GM19328 (cell line): ENCODE measurements at regions not wholly inside any gene's neighbourhood (a gene's known extent, or its start where the extent isn't known, plus 50 kb on each side); places are given as distances from the start of the nearest gene placed in this dataset.
"Not testable (repeated sequence)": the region's sequence is repeated elsewhere in the genome, so short reads cannot be mapped to it uniquely, and the experiment has no call there.

Experiments used
- ATAC-seq: cut with Tn5 transposase; IDR thresholded peaks from one replicate; pipeline ENCODE4 v1.9.1; 2021; ENCODE audit warnings: mild to moderate bottlenecking, moderate library complexity; ENCODE audit not compliant: unreplicated experiment

DNA sequence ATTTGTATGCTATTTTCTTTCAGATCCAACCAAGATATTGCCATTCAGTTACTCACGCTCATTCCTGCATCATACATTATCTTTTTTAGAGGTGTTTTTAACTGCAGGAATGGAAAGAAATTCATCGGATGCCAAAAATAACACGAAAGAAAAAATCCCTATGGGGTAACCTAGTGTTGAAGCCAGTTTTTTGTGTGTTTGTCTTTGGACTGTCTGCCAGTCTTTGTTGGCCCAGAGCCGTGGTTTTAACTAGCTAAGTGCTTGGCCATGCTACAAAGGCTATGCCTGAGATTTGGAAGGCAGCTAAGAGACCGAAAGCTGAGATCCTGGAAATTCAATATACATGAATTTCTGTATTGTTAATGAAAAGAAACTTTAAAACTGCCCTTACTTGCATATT is 309.8 kb upstream of the CNTN5 start:
- no peak for ATAC-seq

DNA sequence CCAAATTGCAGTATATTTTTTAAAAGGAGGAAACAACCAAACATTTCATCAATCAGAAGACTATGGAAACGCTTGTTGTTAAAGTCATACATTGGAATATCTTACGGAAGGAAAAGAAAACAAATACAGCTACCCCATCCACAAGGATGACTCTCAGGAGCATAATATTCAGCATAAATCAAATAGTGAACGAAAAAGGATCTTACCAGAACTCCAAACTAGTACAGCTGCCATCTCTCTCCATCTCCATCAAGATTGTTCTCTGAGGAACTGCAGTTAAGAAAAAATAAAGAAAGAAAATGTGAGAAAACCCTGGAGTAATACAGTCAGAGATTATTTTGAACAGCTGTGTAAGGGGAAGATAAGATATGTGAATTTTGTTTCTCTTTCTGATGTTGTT is 299.8 kb upstream of the CNTN5 start:
- no peak for ATAC-seq

DNA sequence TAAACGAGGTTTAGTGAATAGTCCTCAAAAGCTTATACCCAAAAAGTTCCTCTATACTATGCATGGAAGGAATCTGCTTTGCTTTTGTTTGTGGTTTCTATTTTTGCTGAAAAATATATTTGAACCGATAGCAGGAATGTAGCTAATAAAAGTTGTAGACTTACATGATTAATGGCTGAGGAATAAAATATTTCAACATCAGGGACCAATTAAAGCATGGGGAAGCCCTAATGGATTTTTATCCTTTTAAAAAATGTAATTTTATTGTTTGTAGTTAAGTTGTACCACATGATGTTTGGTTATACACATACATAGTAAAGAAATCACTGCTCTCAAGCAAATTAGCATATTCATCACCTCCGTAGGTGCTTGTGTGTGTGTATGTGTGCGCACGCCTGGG is 295.3 kb upstream of the CNTN5 start:
- no peak for ATAC-seq

DNA sequence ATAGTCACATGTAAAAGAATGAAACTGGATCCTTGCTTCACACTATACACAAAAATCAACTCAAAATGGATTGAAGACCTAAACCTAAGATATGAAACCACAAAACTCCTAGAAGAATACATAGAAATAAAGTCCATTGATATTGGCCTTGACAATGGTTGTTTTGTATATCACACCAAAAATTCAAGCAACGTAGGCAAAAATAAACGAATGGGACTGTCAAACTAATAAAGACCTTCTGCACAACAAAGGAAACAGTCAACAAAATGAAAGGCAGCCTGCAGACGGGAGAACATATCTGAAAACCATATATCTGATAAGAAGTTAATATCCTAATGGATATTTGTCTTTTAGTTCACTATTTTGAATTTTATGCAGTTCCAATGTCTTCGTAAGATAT is 292.3 kb upstream of the CNTN5 start:
- no peak for ATAC-seq

DNA sequence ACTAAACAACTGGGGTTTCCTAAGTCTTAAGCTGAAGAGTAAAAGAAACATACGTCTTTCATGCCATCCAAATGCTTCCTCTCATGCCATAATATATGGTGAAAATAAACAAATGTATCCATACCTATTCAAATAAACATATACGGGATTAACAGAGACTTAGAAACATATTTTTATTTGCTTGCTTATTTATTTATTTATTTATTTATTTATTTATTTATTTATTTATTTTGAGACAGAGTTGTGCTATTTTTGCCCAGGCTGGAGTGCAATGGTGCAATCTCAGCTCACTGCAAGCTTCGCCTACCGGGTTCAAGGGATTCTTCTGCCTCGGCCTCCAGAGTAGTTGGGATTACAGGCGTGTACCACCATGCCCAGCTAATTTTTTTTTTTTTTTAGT is 291.6 kb upstream of the CNTN5 start:
- no peak for ATAC-seq

DNA sequence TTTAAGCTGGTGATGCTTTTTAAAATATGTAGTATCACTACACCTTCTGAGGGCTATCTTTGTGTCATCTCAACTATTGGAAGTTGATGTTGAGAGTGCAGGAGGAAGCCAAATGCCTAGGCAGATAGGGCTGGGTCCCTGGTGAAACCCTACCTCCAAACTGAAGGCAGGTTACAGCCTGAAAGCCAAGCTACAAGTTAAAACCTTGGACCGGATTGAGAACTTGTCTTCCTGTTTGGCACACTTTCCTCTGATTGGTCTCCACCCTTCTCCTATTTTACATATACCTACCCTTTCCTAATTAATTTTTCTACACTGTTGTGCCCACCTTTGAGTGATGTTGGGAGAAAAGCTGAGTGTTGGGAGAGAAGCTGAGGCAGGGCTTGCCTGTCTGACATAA is 287.8 kb upstream of the CNTN5 start:
- no peak for ATAC-seq

DNA sequence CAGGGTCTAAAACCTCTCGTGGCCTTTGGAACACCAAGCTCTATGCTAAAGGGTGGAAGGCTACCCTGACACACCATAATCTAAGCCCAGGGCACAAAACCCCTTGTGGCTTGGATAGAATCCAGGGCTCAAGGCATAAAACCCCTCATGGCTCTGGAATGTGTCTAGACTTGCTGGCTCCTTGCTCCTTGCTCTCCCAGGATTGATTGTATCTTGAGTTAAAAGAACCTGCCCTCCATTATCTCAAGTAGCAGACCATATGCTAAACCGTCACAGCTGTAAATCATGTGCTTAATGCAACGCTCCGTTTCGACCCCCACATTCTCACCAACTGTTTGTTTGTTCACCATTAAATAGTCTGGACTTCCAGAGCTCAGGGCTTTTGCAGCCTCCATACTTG is 287.4 kb upstream of the CNTN5 start:
- not testable (repeated sequence) for ATAC-seq

DNA sequence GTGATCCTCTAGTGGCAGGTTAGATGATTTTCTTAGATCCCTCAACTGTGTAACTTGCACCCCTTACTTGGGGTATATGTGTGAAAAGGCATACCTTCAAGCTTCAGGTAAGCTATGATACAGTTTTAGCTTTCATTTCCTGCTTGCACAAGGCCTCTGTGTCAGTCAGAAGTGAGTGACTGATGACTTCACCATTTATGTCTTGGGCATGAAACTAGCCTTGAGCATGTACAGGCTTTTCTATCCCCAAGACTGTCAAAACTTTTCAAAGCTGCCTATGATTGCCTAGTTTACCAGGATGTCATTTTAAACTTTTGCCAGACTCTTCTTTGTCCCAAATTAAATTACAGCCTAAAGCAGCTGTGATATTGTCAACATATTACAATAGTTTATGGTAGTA is 286.1 kb upstream of the CNTN5 start:
- ATAC-seq = no peak

DNA sequence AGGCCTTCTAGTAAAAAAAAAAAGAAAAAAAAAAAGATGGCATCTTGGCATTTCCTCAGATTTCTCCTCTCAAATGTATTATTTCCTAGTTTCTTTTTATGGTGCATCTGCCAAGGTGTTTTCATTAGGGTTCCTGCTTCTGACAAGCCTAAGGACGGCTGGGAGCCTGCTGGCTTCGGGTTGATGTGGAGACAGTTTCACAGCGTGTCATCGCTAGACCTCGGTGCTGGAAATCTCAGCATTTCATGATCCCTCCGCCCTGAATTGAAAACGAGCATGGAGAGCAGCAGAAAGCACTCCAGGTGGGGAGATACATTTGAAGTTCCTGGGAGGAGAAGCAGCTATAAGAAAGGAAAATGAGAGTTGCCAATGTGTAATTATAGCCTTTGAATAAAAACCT is 283.9 kb upstream of the CNTN5 start:
- ATAC-seq = no peak

DNA sequence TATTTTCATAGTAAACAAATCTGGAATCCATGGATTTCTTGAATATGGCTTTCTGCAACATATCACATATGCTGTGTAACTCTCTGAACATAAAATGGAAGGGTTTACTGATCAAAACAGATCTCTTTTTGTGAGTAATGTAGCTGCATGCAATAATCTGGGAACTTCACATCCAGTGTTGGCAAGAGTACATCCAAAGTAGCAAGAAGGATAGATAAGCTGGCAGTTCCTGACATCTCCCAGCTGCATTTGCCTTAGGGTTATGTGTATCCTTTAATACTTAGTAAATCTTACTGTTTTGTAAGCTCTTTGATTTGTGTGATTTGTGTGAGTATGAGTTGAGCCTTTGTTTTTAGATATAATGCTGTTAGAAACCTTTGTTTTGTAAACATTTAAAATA is 280.4 kb upstream of the CNTN5 start:
- ATAC-seq = no peak

DNA sequence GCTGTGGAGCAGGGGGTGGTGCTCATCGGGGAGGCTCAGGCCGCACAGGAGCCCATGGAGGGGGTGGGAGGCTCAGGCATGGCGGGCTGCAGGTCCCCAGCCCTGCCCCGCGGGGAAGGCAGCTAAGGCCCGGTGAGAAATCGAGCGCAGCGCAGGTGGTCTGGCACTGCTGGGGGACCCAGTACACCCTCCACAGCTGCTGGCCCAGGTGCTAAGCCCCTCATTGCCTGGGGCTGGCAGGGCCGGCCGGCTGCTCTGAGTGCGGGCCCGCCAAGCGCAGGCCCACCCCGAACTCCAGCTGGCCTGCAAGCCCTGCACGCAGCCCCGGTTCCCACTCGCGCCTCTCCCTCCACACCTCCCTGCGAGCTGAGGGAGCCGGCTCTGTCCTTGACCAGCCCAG is 257.3 kb upstream of the CNTN5 start:
- ATAC-seq = not testable (repeated sequence)

DNA sequence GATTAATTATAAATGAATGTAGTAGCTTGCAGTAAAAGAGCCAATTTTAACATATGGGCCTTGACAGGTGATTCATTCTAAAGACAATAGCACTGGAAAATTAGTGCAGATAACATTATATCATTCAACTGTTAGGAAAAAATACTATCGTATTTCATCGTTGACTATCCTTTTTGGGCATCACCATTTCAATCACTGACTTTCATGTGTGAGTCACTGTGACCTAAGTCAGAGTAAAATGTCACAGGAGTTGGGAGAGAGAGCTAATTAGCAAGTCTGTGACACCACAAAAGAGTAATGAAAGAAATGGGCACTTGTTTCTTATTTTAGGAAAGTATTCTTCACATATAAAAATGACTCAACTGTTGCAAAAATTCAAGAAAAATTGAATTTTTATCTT is 253.8 kb upstream of the CNTN5 start:
- ATAC-seq = no peak

DNA sequence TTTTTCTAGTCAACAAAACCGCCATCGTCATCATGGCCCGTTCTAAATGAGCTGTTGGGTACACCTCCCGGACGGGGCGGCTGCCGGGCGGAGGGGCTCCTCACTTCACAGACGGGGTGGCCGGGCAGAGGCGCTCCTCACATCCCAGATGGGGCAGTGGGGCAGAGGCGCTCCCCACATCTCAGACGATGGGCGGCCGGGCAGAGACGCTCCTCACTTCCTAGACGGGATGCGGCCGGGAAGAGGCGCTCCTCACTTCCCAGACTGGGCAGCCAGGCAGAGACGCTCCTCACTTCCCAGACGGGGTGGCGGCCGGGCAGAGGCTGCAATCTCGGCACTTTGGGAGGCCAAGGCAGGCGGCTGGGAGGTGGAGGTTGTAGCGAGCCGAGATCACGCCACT is 250.7 kb upstream of the CNTN5 start:
- ATAC-seq = not testable (repeated sequence)

DNA sequence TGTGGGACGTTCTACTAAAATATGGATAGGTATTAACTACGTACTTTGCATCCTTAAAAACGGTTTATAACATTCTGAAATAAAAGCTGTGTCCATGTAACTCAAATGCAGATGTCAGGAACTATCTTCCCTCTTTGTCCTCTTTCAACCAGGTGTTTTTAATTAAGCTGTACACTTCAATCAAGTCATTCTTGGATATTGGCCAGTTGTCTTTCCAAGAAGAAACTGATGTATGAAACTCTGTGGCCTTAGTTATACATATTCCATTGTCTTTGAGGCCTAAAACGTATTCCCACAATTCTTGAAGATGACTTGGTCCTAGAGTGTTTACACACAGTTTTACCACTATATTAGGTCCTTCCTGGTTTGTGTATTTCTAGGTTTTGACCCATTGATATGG is 249.0 kb upstream of the CNTN5 start:
- no peak for ATAC-seq

DNA sequence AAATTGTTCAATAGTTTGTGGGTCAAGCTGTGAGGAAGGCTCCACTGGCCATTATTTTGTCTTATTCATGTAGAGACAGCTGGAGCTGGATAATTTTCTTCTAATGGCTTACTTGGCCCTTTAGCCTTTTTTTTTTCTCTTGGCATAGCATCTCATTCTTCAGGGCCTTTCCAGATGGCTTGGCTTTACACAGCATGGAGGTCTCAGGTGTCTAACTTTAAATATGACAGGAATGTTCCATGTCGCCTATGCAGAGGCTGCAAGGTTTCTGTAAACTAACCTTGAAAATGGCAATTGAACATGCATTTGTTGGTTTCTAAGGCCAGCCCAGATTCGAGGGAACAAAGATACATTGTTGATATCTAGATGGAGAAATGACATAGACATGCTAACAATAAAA is 247.9 kb upstream of the CNTN5 start:
- no peak for ATAC-seq

DNA sequence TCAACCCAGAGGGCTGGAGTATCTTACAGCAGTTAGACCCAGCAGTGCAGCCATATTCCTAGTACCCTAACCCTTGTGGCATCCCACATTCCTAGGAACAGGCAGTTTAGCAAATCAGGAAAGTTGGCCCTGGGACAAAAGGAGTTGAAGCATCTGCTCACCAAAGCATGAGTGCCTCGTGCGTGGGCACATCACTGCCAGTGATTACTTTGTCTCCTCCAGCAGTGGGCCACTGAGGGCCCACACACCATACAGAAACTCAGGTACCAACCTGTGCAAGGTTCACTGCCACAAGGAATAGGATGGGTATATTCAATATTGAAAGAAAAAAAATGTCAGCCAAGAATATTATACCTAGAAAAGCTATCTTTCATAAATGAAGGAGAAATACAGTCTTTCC is 227.5 kb upstream of the CNTN5 start:
- ATAC-seq = no peak

DNA sequence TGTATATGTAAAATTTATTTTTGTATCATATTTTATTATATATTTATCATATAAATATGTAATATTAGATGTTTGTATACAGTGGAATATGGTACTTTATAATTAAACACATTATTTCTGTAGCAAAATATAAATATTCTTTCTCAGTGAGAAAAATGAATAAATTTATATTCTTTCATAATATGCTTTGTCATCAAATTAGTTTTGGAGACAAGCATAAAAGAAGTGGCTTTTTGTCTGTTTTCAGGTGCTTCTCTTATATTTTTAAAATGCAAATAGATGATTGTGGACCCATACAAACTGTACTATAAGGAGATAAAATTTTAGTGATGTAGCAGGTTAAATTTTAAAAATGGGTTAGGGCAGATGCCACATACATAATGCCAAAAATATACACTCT is 222.4 kb upstream of the CNTN5 start:
- no peak for ATAC-seq

DNA sequence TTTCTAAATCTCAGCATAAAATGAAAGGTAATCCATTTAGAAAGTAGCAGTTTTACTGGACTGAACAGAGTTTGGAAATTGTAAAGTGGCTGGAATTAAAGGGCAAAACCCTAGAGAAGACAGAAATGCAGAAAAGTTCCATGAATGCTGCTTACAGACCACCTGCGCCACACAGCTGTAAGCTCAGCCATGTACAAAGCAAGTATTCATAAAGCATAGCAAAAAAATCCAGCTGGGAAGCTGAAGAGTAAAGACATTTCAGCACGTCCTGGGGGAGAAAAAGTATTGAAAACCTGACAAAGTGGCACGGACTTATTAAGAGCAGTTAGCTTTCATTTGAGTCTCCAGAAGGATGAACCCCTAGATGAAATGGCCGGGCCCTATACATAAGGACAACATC is 220.1 kb upstream of the CNTN5 start:
- ATAC-seq = no peak

DNA sequence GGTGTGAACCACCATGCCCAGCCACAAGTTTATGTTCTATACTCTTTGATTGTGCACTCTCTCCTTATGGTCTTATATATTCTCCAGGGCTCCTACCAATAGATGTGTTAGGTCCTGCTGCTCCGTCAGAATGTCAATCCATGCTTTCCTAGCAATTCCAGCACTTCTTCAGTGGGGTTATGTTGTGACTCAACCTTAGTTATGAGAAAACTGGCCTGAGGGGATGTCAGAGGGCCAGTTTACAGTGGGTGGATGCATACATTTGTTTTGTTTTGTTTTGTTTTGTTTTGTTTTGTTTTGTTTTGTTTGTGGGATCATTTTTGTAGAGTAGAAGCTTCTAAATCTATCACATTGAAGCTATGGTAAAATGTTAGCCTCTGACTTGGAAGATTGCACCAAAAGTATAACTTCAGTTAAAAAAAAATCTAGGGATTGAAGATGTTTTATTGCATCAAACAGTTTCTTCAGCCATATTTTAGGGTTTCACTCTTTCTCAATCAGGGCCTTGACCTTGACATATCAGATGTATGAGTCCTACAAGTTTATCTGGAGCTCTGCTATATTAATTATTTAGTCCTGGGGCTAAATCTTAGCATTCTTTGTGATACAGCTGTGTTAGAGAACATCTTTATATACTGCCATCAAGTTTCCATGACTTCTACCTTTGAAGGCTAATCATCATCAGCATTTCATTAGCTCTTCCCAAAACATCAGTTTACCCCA is 191.6 kb upstream of the CNTN5 start:
- no peak for ATAC-seq

DNA sequence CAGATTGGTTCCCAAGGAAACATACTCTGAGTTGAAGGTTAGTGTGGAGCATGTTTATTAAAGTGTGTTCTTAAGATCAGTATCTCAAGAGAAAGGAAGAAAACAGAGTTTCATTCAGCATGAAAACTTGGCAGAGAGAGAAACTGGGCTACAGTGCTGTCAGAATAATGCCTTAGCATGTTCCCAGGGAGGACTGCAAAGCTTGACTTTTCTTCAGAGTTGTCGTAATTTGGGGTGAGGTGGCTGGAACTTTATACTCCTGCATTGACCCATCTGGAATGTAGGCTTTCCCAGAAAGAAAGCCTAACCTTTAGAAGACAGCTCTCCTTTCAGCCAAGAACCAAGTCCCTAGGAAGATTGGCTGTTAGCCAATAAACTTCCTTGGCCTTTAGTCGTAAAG is 190.8 kb upstream of the CNTN5 start:
- ATAC-seq = no peak

DNA sequence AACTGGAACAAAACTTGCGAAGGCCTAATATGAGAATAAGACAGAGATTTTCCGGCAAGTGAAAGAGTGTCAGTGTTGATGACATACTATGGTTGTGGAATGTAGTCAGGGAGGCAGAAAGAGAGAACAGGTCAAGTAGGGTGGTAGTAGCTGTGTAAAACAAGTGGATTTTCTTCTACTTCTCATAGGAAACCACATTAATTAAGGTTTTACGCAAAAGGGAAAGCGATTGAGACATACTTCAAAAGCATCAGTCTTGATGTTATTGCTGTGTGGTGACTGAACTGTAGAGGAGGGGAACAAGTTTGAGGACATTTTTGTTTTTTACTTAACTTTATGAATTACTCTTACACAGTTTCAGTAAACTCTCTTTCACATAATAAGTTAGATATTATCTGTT is 186.0 kb upstream of the CNTN5 start:
- no peak for ATAC-seq

DNA sequence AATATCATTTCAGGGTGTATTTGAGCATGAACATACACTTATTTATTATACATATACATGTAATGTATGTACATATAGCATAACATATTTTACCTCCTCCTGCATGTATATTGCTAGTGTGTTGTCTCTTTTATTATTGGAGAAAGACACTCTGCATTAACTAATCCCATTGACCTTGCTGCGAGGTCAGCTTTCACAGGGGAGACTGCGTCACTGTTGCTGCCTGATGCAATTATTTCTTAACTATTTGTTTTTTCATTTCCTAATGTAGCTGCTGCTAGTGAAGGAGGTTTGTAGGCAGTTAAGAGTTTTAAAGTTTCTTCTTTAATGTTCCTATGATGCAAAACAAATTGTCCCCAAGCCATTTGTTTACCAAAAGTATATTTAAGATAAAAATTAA is 185.4 kb upstream of the CNTN5 start:
- ATAC-seq = no peak

DNA sequence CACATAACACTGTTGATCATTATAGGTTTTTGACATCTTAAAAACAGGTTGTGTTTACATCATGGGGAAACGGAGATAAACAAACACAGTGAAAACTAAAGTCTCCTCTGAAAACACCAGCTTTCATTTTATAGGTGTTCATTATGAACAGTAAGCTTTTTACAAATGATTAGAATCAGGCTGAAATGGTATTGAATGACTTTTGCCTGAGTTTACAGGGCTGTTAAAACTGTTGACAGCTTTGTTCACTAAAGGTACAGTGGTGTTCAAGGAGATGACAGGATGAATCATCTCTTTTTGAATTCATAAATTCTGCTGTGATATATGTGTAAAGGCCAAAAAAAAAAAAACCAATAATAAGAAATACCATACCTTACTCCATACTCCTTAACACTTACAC is 184.6 kb upstream of the CNTN5 start:
- ATAC-seq = no peak

DNA sequence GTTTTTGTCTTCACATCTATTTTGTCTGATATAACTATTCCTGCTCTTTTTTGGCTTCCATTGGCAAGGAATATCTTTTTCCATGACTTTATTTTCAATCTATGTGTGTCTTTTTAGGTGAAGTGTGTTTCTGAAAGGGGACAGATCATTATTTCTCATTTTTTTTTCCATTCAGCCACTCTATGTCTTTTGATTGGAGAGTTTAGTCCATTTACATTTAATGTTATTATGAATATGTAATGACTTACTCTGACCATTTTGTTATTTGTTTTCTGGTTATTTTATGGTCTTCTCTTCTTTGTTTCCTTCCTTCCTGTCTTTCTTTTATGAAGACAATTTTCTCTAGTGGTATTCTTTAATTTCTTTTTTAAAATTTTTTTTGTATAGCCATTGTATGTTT is 178.6 kb upstream of the CNTN5 start:
- ATAC-seq = no peak
